HCT116 (cell line): ENCODE measurements at regions not wholly inside any gene's neighbourhood (a gene's known extent, or its start where the extent isn't known, plus 50 kb on each side); places are given as distances from the start of the nearest gene placed in this dataset.

Experiments
- ATAC-seq: fragments of 200-7000 bp; cut with Tn5 transposase; 2 replicates; pipeline ENCODE4 v1.9.1; 2020; ENCODE audit warnings: mild to moderate bottlenecking, moderate library complexity
- BruUV-seq: library from RNA; stranded (reverse); fragments of 400-500 nt; replicated peaks from 2 replicates; lab custom pipeline; 2021; lab: Mats Ljungman, UMichigan
- CTCF ChIA-PET: fragments of 300-600 bp; sonication (Branson Sonifier 250); formaldehyde crosslinking; loops from one replicate; lab custom pipeline; 2021; ENCODE audit warnings: antibody characterized with exemption; lab: Charles Lee
- POLR2A ChIA-PET: fragments of 300-600, 350-600 bp; sonication (Branson Sonifier 250); formaldehyde crosslinking; loops from one replicate; lab custom pipeline; 2021; ENCODE audit warnings: antibody characterized with exemption; lab: Charles Lee
- RAD21 ChIA-PET, 2 experiments: fragments of 300-600 bp; sonication (Branson Sonifier 250); formaldehyde crosslinking; loops; one replicate each; lab custom pipeline; 2023; ENCODE audit warnings: low total read pairs in 2 of 2; ENCODE audit not compliant: uncharacterized antibody in 2 of 2, unreplicated experiment in 2 of 2, low non-redundant PET in 1 of 2; lab: Charles Lee
- DNase-seq: peaks from one replicate; pipeline ENCODE4 v3.0.0-alpha.2; 2010; ENCODE audit warnings: low read depth, low spot score
- H2AFZ ChIP-seq: fragments of 200-600 bp; shearing (Covaris generic), sonication (generic); 2 replicates; pipeline ENCODE4 v1.6.1; 2017; ENCODE audit warnings: low read depth, mixed run types, mixed read lengths, antibody characterized with exemption, low read length; ENCODE audit not compliant: poor library complexity, severe bottlenecking
- H3K27ac ChIP-seq: 2 replicates; pipeline ENCODE4 v1.5.1; 2012; ENCODE audit warnings: low read depth, low read length
- H3K27me3 ChIP-seq: fragments of 200-600 bp; sonication (generic); 2 replicates; pipeline ENCODE4 v1.6.1; 2016; ENCODE audit warnings: mixed run types, low read length, mixed read lengths; ENCODE audit not compliant: insufficient read depth
- H3K36me3 ChIP-seq, 2 experiments: fragments of 200-500 bp in 1 of 2; fragments of 200-600 bp in 1 of 2; sonication (Bioruptor generic) in 1 of 2; sonication (generic) in 1 of 2; 2 replicates each; pipeline versions ENCODE4 v1.5.1 to v1.6.1; 2014 to 2016; ENCODE audit warnings: low read length in 2 of 2, inconsistent platforms in 1 of 2, mixed read lengths in 1 of 2, mixed run types in 1 of 2; ENCODE audit not compliant: insufficient read depth in 2 of 2, control insufficient read depth in 1 of 2
- H3K4me1 ChIP-seq, 2 experiments: fragments of 200-600 bp in 1 of 2; sonication (generic) in 1 of 2; 2 replicates each; pipeline versions ENCODE4 v1.5.1 to v1.6.1; 2012 to 2017; ENCODE audit warnings: low read length in 2 of 2, inconsistent platforms in 1 of 2, mild to moderate bottlenecking in 1 of 2, mixed read lengths in 1 of 2, mixed run types in 1 of 2, moderate library complexity in 1 of 2; ENCODE audit not compliant: insufficient read depth in 2 of 2, control insufficient read depth in 1 of 2
- H3K4me2 ChIP-seq: fragments of 200-600 bp; sonication (generic); 2 replicates; pipeline ENCODE4 v1.6.1; 2017; ENCODE audit warnings: mixed run types, low read length, mixed read lengths
- H3K4me3 ChIP-seq, 2 experiments: fragments of 200-600 bp in 1 of 2; sonication (generic) in 1 of 2; replicated peaks in 1 of 2; 2 replicates each; pipeline ENCODE4 v1.5.1; 2011 to 2016; ENCODE audit warnings: low read length in 2 of 2, control low read depth in 1 of 2, low read depth in 1 of 2, mild to moderate bottlenecking in 1 of 2, mixed read lengths in 1 of 2, mixed run types in 1 of 2
- H3K79me2 ChIP-seq: fragments of 200-600 bp; sonication (generic); 2 replicates; pipeline ENCODE4 v1.6.1; 2017; ENCODE audit warnings: mild to moderate bottlenecking, mixed run types, low read length, moderate library complexity, mixed read lengths; ENCODE audit not compliant: insufficient read depth
- H3K9ac ChIP-seq: fragments of 200-600 bp; sonication (generic); 2 replicates; pipeline ENCODE4 v1.6.1; 2016; ENCODE audit warnings: low read length, mixed read lengths
- H3K9me2 ChIP-seq: fragments of 200-600 bp; sonication (generic), shearing (Covaris generic); 2 replicates; pipeline ENCODE4 v1.6.1; 2017; ENCODE audit warnings: mixed run types, mild to moderate bottlenecking, moderate library complexity; ENCODE audit not compliant: insufficient read depth
- H3K9me3 ChIP-seq, 2 experiments: fragments of 200-500 bp in 1 of 2; fragments of 200-600 bp in 1 of 2; sonication (Bioruptor generic) in 1 of 2; sonication (generic) in 1 of 2; 2 replicates each; pipeline ENCODE4 v1.6.1; 2014 to 2017; ENCODE audit warnings: low read length in 2 of 2, mixed read lengths in 2 of 2, inconsistent platforms in 1 of 2, low read depth in 1 of 2, mild to moderate bottlenecking in 1 of 2, mixed run types in 1 of 2, moderate library complexity in 1 of 2; ENCODE audit not compliant: control insufficient read depth in 1 of 2, insufficient read depth in 1 of 2
- H4K20me1 ChIP-seq: fragments of 200-600 bp; sonication (generic), shearing (Covaris generic); 2 replicates; pipeline ENCODE4 v1.6.1; 2017; ENCODE audit warnings: mixed run types, mild to moderate bottlenecking, moderate library complexity; ENCODE audit not compliant: insufficient read depth
- CTCF ChIP-seq, 3 experiments: fragments of 200-600 bp in 1 of 3; sonication (generic) in 1 of 3; IDR thresholded peaks in 2 of 3; conservative IDR thresholded peaks in 1 of 3; 2 replicates each; pipeline ENCODE4 v1.5.1; 2012 to 2017; ENCODE audit warnings: low read depth in 2 of 3, low read length in 2 of 3, antibody characterized with exemption in 1 of 3, borderline replicate concordance in 1 of 3, control low read depth in 1 of 3, mild to moderate bottlenecking in 1 of 3, mixed read lengths in 1 of 3, mixed run types in 1 of 3, moderate library complexity in 1 of 3; ENCODE audit not compliant: insufficient read depth in 1 of 3
- MAX ChIP-seq: IDR thresholded peaks from 2 replicates; pipeline ENCODE4 v1.6.1; 2012
- POLR2AphosphoS5 ChIP-seq: IDR thresholded peaks from 2 replicates; pipeline ENCODE4 v1.6.1; 2011; ENCODE audit warnings: mild to moderate bottlenecking, low read depth, low read length, moderate library complexity
- RAD21 ChIP-seq: IDR thresholded peaks from 2 replicates; pipeline ENCODE4 v1.6.1; 2012; ENCODE audit warnings: low read depth, mild to moderate bottlenecking
- SIN3A ChIP-seq: IDR thresholded peaks from 2 replicates; pipeline ENCODE4 v1.6.1; 2012; ENCODE audit warnings: low read depth
- YY1 ChIP-seq: IDR thresholded peaks from 2 replicates; pipeline ENCODE4 v1.6.1; 2011; ENCODE audit warnings: low read length, low read depth, moderate library complexity, mild to moderate bottlenecking; ENCODE audit not compliant: insufficient replicate concordance; ENCODE audit errors: extremely low read depth
- ZFX ChIP-seq: fragments of 450-650 bp; IDR thresholded peaks from 2 replicates; pipeline ENCODE4 v1.6.1; 2017
- intact Hi-C: fragments of 100-400 bp; cut with micrococcal nuclease; formaldehyde crosslinking; loops from 2 replicates; pipeline ENCODE4 v1.10.0; 2022

DNA sequence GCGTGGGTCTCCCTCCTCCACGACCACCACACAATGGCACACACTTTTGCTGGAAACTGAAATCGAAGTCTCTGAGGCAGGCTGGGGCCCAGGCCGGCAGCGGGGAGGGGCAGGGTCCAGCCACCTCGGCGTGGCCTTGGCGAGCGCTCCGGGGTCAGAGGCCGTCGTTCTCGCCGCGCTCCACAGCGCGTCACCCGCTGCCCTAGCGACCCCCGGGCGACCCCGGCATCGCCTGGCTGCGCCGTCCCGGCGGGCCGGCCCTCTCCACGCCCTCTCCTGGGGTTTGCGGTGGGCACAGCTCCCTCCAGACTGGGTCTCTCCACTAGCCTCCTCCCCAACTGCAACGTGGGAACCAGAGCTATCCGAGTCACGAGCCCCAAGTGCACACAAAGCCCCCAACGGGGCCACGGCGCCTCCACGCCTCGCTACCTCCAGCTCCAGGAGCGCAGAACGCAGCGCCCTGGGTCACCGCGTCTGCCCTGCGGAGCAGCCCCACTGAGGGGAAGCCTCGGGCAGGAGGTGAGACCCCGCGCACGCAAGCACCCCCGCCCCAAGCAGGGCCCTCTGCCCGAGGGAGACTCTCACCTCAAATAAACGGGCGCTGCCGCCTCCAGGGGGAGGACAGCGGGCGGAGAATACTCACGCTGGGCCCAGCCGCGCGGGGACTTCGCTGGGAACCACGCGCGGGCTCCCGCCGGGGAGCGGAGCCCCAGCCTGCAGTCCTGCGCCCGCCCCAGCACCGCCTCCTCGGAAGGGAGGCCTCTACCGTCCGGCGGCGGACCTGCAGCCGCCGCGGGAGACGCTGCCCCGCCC, 134.0 kb upstream of the BARHL2 start:
- H3K4me1 ChIP-seq: peaks cover 0 to 15% of the 10 kb centered on the region in 2 experiments; a peak in 3 of 4 replicates
- intact Hi-C loops: loop anchor here (1.0 kb wide), 1 partner anchor 130 kb away; no protein-coding TSS in a partner anchor
- no peaks in the 10 kb centered on the region for H3K27me3 ChIP-seq
- peak overlapping the region; percentile 57 to 68 for H3K4me3 ChIP-seq
- BruUV-seq: no TSS peak
- no peaks in the 10 kb centered on the region for H3K9me2 ChIP-seq
- no peaks in the 10 kb centered on the region for H3K36me3 ChIP-seq
- peak; percentile 40 for DNase-seq
- H2AFZ ChIP-seq: peak overlapping the region; percentile 70
- peak; percentile 98 for ATAC-seq
- H4K20me1 ChIP-seq: no peaks in the 10 kb centered on the region
- TF ChIP-seq ZFX (peak; percentile 31; the same call in 1 of the 2 replicates), CTCF (IDR thresholded peaks at IDR 0.05 in 2 of 3, conservative IDR thresholded peaks at IDR 0.05 in 1 of 3; ENCODE audit: borderline replicate concordance in 1 of 3, insufficient read depth in 1 of 3, low read depth in 2 of 3, low read length in 2 of 3) (peak; percentile 5 to 56 (median 36); a peak in 3 of 6 replicates), MAX (peak; percentile 66), POLR2AphosphoS5 (peak; percentile 73), SIN3A (no peak), YY1 (peak; percentile 11), RAD21 (no peak)
- ChIA-PET CTCF (interaction anchor here (0.6 to 1.0 kb wide), 3 partner anchors 130 to 1090 kb away, joined by 3 read pairs; no protein-coding TSS in a partner anchor), RAD21 (no interaction called here), POLR2A (no interaction called here)
- H3K27ac ChIP-seq: peak overlapping the region; percentile 60; the same call in 1 of the 2 replicates
- H3K9ac ChIP-seq: peak overlapping the region; percentile 67
- no peaks in the 10 kb centered on the region for H3K79me2 ChIP-seq
- no peaks in the 10 kb centered on the region for H3K9me3 ChIP-seq
- H3K4me2 ChIP-seq: peak overlapping the region; percentile 97
